ENCODE measurements at regions not wholly inside any gene's neighbourhood (a gene's known extent, or its start where the extent isn't known, plus 50 kb on each side); places are given as distances from the start of the nearest gene placed in this dataset.
"Not testable (repeated sequence)": the region's sequence is repeated elsewhere in the genome, so short reads cannot be mapped to it uniquely, and the experiment has no call there.

- no peak for DNase-seq (ENCODE audit: low read depth)
These were observed 78.7 kb upstream of the TSC22D2 start for GRCh38 chr3:150329408-150329807.

- no peak for DNase-seq (ENCODE audit: low read depth)
These were observed 79.5 kb upstream of the TSC22D2 start for GRCh38 chr3:150328654-150329040.

GRCh38 chr3:150327678-150328653 is 80.1 kb upstream of the TSC22D2 start:
- no peak for DNase-seq (ENCODE audit: low read depth)

GRCh38 chr3:150324788-150325187 is 83.3 kb upstream of the TSC22D2 start:
- DNase-seq (ENCODE audit: low read depth), result no peak

GRCh38 chr3:150324245-150324644 is 83.9 kb upstream of the TSC22D2 start:
- no peak for DNase-seq (ENCODE audit: low read depth)

- no peak for DNase-seq (ENCODE audit: low read depth)
These were observed 84.3 kb upstream of the TSC22D2 start for GRCh38 chr3:150323770-150324169.

GRCh38 chr3:150323091-150323490 is 85.0 kb upstream of the TSC22D2 start:
- DNase-seq (ENCODE audit: low read depth), result not testable (repeated sequence)

DNA sequence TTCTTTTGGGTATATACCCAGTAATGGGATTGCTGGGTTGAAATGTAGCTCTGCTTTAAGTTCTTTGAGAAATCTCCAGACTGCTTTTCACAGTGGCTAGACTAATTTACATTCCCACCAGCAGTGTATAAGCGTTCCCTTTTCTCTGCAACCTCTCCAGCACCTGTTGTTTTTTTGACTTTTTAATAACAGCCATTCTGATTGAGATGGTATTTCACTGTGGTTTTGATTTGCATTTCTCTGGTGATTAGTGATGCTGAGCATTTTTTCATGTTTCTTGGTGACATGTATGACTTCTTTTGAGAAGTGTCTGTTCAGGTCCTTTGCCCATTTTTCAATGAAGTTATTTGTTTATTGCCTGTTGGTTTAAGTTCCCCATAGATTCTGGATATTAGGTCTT is 87.1 kb upstream of the TSC22D2 start:
- peak; percentile 26 for DNase-seq (ENCODE audit: low read depth)

DNA sequence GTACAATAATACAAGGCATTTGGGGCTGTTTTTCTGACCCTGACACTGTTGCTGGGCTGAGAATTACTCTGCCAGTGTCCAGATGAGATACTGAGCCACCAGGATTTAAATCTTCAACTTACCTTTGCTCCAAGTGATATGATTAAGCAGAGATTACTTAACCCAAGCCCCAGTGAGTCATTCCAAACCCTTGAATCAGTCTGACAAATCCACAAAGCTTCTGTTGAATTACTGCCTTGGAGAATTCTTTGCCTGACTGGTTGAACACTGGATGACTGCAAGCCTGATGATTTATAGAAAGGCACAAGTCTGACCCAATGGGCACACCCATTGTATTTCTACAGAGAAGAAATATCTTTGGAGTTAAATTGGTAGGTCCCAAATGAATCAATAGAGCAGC is 88.2 kb upstream of the TSC22D2 start:
- peak; percentile 86 for DNase-seq (ENCODE audit: low read depth)

GRCh38 chr3:150317469-150317868 is 90.6 kb upstream of the TSC22D2 start:
- DNase-seq (ENCODE audit: low read depth), result no peak

DNA sequence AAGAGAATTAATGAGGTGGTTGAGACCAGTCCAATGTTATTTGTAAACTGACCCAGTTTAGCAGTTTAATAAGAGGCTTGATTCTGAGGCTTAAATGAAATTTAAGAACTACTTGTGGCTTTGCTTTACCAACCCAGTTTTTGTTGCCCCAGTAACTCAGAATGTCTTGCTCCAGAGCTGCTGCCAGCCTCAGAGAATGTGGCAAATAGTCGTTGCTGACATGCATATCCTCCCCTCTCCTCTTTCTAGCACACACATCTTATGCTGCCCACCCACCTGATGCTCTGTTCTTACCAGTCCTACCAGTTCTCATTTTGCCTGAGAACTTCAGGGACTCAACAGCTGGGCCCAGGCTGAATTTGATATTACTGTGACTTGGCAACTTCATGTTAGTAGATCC is 92.4 kb upstream of the TSC22D2 start:
- DNase-seq (ENCODE audit: low read depth), result peak; percentile 67

DNA sequence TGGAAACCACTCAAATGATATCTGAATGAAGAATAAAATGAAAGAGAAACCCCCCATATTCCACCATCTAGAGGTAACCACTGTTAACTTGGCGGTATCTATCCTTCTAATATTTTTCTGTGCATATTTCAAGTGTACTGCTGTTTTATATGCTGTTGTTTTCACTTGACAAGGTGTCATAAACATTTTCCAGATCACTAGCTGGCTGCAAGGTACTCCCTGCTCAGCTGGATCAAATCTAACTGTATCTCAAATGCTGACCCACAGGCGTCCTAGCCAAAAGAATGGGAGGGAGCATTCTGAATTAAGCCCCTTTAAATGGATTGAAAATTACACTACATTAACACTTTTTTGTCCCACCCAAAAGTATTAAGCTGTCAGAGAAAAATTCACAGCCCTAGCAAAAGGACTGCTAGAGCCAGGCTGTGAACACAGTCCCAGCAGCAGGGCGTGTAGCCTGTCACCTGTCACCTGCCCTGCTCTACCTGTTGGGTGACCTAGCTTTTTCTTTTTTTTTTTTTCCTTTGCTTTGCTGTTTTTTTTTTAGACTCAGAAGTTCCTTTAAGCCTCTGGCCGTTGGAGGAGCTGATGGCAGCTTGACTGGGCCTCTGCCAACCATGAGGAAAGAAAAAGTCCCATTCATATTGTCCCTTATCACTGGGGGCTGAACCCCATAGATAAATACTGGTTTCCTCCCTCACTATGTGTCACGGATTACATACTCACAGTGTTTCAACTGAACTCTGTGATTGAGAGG is 93.7 kb upstream of the TSC22D2 start:
- DNase-seq (ENCODE audit: low read depth), result no peak

GRCh38 chr3:150312018-150312657 is 96.0 kb upstream of the TSC22D2 start:
- no peak for DNase-seq (ENCODE audit: low read depth)

GRCh38 chr3:150311156-150311555 is 96.9 kb upstream of the TSC22D2 start:
- DNase-seq (ENCODE audit: low read depth), result no peak

- DNase-seq (ENCODE audit: low read depth), result no peak
These were observed 98.5 kb upstream of the TSC22D2 start for GRCh38 chr3:150309557-150309956.

DNA sequence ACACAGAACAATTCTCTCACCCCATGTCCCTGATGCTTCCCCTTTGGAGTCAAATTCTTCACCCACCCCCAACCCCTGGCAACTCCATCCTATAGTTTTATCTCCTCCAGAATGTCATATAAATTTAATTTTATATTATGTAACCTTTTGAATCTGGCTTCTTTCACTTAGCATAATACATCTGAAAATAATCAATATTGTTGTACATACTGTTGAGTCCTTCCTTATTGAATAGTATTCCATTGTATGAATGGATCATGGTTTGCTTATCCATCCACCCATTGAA is 98.9 kb upstream of the TSC22D2 start:
- no peak for DNase-seq (ENCODE audit: low read depth)

DNA sequence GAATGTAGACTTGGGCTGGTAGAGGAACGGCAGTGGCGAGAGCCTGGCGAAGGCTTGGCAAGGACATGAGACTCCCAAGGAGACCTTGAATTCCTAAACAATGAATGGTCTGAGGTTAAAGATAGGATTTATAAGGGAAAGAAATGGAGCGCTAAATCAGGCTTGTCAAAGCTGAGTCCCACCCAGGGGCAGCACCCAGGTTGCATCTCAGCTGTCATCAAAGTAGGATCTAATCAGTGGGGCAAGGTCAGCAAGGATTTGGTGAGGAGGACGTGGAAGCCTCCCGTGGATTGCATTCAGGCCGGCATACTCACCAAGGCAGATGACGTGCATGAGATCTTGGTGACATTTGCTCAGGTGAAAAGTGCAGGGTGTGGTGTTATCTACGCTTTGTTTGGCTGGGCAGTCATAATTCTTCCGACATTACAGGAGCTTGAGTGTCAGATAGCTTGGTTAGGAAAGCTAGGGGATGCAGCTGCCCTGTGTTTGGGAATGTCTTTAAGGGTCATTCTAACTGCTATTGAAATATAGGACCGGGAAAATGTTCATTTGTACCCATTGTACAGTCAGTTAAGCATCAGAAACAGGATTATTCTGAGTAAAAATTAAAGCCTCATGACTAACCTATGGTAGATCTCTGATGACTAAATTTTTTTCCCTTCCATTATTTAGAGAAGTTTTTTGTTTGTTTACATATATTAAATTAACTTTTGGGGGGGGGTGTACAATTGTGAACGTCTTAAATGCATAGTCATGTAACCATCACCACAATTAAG is 99.4 kb upstream of the TSC22D2 start:
- no peak for DNase-seq (ENCODE audit: low read depth)

DNA sequence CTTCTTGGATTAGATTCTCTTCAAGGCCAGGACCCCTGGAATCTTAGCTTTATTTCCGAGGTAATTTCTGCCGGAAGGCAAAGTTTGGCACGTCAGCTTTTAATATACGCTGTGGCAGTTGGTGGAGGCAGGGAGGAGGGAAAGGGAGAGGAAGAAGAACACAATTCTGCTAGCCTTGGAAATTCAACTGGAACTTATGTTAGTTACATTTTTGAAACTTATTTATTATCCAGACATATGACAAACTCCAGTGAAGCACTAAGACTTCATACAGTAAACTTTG is 100.1 kb upstream of the TSC22D2 start:
- DNase-seq (ENCODE audit: low read depth), result no peak

- no peak for DNase-seq (ENCODE audit: low read depth)
These were observed 100.6 kb upstream of the TSC22D2 start for GRCh38 chr3:150307311-150308036.

DNA sequence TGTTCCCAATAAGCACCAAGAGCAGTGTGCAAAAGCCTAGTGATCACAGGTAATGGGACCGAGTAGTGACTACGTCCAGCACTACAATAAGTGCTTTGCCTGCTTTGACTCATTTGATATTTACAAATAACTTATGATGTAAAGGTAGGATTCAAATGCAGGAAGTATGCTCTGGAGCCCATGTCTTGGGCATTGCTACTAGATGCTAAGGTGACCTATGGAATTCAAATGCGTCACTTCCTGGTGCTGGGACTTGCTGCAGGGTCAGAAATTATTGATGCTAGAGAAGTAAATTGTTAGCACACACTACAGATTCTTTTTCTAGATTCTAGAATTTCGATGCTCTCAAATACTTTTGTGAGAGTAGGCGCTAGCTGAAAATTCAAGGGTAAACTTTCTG is 101.2 kb upstream of the TSC22D2 start:
- no peak for DNase-seq (ENCODE audit: low read depth)

- no peak for DNase-seq (ENCODE audit: low read depth)
These were observed 102.0 kb upstream of the TSC22D2 start for GRCh38 chr3:150306083-150306482.

All from myocyte (in vitro differentiated cells).